Esophagus mucosa (tissue), 1 donor: ENCODE measurements at regions not wholly inside any gene's neighbourhood (a gene's known extent, or its start where the extent isn't known, plus 50 kb on each side); places are given as distances from the start of the nearest gene placed in this dataset.
"Not testable (repeated sequence)": the region's sequence is repeated elsewhere in the genome, so short reads cannot be mapped to it uniquely, and the experiment has no call there.

Experiments
- ATAC-seq: fragments of 200-7000 bp; cut with Tn5 transposase; one replicate; pipeline ENCODE4 v1.9.1; 2020
- donor health status: DM: yes; HTN: yes; CAD: no.

DNA sequence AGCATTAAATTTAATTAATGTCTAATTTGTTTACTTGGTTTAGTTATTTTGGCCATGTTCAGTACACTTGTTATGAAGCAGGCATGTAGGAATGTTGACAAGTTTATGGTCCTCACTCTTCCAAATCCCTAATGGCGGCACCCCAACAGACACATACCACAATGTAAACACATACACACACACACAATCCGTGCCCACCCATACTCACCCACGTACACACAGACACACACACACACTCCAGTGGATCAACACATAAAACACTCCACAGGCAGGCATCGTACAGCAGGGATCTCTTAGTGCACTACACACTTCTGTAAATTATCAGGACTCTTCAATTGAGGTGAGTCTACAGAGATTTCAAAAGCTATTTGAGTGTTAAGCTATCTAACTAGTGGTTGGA is 767.5 kb downstream of the FOXD4L6 start:
- ATAC-seq = not testable (repeated sequence)

DNA sequence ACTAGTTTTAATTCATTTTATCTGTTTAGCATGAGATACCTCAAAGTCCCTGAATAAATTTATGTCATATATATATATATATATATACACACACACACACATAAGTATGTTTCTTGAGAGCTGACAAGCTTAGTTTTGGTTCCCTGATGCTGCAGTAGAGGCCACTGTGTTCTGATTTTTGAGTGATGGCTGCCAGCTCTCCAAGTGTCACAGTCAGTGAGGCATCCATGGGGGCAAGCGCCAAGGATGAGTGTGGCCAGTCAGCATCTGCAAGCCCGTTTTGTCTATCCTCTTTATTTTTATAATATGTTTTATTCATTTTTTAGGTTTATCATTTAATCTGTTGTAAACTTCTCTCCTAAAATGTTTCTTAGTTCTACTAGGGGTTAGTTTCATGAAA is 797.5 kb downstream of the FOXD4L6 start:
- ATAC-seq = not testable (repeated sequence)

DNA sequence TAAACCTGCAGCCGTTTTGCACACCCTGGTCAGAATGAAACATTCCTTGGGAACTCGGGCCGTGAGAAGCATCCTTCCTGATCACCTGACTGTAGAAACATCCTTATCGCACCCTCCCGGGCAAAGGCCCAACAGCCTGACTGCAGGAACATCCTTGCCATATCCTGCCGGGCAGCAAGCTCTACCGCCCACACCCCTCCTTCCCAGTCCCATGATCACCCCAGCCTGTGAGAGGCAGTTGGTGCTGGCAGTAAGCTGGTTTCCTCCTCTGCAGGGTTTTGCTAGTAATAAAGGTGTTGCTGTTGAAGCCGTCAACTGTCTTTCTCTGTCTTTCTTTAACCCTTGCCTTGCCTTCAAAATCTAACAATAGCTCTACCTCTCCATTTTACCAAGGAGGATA is 799.6 kb downstream of the FOXD4L6 start:
- not testable (repeated sequence) for ATAC-seq

DNA sequence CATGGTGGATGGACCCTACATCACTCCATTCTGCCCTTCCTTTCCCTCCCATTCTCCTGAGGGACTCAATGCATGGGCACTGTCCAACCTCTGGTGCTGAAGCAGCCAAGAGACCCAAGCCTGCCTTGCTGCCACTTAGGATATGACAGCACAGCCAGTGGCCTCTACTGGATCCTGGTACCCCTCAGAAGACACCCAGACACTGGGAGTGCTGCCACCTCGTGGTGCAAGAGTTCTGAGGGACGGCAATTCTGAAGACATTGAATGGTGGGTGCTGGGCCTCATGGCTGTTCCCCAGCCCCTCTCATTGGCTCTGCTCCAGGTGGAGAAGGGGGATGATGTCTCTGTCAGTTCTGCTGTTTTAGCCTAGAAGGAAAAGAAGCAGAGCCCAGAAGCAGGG is 802.3 kb downstream of the FOXD4L6 start:
- not testable (repeated sequence) for ATAC-seq

DNA sequence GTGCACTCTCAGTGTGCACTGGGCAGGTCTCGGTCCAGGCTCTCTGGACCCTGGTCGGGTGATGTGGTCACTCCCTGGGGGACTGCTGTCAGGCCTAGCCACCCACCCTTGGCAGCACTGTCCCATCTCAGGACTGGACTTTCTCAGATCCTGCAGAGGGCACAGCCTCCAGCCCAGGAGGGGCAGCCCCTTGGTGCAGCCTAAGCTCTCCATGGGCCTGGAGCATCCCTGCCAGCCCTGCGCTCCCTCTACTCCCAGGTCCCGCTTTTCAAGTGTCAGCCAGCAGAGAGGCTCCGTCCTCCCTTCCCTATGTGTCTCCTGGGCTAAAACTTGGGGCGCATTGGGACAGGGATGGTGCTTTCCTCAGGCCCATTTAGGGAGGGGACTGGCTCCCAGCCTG is 805.8 kb downstream of the FOXD4L6 start:
- not testable (repeated sequence) for ATAC-seq

DNA sequence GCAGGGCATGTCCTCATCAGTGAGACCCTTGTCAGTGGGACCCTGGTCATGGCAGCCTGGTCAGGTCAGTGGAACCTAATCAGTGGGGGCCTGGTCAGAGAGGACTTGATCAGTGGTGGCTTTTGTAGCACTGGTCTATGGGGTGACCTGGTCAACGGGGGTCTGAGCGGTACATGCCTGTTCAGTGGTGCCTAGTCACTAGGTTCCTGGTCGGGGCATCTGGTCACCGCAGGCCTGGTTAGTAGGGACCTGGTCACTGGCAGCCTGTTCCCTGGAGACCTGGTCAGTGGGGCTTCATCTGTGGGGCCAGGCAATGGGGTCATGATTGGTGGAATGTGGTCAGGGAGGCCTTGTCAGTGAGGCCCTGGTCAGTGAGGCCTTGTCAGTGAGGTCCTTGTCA is 806.6 kb downstream of the FOXD4L6 start:
- peak; percentile 37 for ATAC-seq

DNA sequence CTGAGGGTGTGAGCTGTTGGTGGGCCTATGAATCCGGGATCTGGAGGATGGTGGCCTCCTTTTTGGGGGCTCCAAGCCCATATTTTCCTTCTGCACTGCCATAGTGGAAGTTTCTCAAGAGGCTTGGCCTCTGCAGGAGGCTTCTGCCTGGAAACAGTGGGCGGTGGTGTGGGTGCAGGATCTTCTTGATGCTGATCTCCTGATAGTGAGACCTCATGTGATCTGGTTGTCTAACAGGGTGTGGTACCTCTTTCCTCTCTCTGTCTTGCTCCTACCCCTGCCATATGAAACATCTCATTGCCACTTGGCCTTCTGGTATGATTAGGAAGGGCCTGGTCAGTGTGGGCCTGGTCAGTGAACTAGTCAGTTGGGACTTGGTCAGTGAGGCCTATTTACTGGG is 807.3 kb downstream of the FOXD4L6 start:
- not testable (repeated sequence) for ATAC-seq

DNA sequence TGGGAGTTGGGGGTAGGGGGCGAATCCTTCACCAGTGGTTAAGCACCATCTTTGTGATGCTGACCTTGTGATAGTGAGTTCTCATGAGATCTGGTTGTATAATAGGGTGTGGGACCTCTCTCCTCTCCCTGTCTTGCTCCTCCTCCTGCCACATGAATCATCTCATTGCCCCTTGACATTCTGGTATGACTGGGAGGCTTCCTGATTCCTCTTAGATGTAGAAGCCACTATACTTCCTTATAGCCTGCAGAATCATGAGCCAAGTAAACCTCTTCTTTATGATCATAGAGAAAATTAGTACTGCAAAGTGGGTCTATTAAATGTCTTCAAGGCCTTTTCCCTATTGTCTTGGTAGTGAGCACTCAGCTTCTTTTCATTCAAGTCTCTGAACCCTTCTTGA is 813.3 kb downstream of the FOXD4L6 start:
- not testable (repeated sequence) for ATAC-seq

DNA sequence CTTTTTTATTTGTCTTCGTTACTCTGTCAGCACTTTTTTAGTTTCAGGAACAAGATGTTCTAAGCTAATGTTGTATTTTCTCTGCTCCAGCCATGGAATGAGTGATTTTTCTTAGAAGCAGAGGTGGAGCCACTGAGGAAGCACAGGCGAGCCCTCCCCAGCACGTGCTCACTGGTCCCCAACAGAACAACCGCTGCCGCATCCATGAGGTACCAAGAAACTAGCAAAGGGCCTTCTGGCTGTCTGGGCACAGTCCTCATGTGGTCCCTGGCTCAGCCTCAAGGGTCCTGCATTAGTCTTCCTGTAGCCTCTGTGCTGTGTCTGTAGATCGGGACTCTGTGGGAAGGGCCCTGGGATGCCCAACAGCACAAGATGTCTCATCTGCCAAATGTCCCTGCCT is 838.5 kb downstream of the FOXD4L6 start:
- ATAC-seq = not testable (repeated sequence)
